IPS-15b (cell line): ENCODE measurements at regions not wholly inside any gene's neighbourhood (a gene's known extent, or its start where the extent isn't known, plus 50 kb on each side); places are given as distances from the start of the nearest gene placed in this dataset.
"Not testable (repeated sequence)": the region's sequence is repeated elsewhere in the genome, so short reads cannot be mapped to it uniquely, and the experiment has no call there.

Experiments used
- H3K27me3 ChIP-seq: one replicate; pipeline ENCODE4 v1.6.1; 2013; ENCODE audit warnings: low read length; ENCODE audit not compliant: control insufficient read depth, insufficient read depth
- H3K36me3 ChIP-seq: one replicate; pipeline ENCODE4 v1.6.1; 2013; ENCODE audit warnings: low read length; ENCODE audit not compliant: control insufficient read depth, insufficient read depth
- H3K4me1 ChIP-seq: one replicate; pipeline ENCODE4 v1.6.1; 2013; ENCODE audit warnings: mild to moderate bottlenecking, low read length; ENCODE audit not compliant: control insufficient read depth, insufficient read depth
- H3K4me3 ChIP-seq: one replicate; pipeline ENCODE4 v1.5.1; 2013; ENCODE audit warnings: low read depth, low read length
- H3K9ac ChIP-seq: one replicate; pipeline ENCODE4 v1.6.1; 2013; ENCODE audit warnings: low read depth, mild to moderate bottlenecking, low read length
- H3K9me3 ChIP-seq: one replicate; pipeline ENCODE4 v1.6.1; 2013; ENCODE audit warnings: mild to moderate bottlenecking, low read length; ENCODE audit not compliant: control insufficient read depth, insufficient read depth

GRCh38 chr2:16204251-16204650 lies 263.9 kb downstream of the MYCN start:
- Histone ChIP-seq H3K4me1 (no peaks in the 10 kb centered on the region), H3K9me3 (no peaks in the 10 kb centered on the region), H3K4me3 (no peak overlapping the region), H3K27me3 (no peaks in the 10 kb centered on the region), H3K9ac (no peak overlapping the region), H3K36me3 (no peaks in the 10 kb centered on the region)

DNA sequence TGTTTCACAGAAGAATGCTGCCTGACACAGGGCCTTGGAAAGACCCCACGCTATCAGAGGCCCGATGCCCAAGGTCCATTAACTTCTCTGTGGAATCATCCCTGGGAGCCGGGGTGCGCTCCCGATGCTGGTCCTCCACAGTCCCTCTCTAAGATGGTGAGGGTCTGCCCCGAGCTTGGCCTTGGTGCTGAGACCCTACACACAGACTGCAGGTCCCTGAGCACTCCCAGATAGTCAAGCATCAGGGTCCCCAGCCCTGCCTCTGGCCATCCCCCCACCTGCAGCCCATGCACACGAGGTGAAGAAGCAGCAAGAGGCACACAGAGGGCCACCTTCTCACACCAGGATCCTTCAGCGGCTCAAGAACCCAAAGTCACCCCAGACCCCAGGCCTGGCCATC lies 263.3 kb downstream of the MYCN start:
- H3K36me3 ChIP-seq = no peaks in the 10 kb centered on the region
- H3K9me3 ChIP-seq = no peaks in the 10 kb centered on the region
- no peak overlapping the region for H3K9ac ChIP-seq
- H3K4me1 ChIP-seq = no peaks in the 10 kb centered on the region
- no peak overlapping the region for H3K4me3 ChIP-seq
- H3K27me3 ChIP-seq = no peaks in the 10 kb centered on the region

- Histone ChIP-seq H3K36me3 (no peaks in the 10 kb centered on the region), H3K9me3 (no peaks in the 10 kb centered on the region), H3K4me3 (no peak overlapping the region), H3K9ac (no peak overlapping the region), H3K4me1 (no peaks in the 10 kb centered on the region), H3K27me3 (no peaks in the 10 kb centered on the region)
These were observed 262.7 kb downstream of the MYCN start for GRCh38 chr2:16203069-16203468.

DNA sequence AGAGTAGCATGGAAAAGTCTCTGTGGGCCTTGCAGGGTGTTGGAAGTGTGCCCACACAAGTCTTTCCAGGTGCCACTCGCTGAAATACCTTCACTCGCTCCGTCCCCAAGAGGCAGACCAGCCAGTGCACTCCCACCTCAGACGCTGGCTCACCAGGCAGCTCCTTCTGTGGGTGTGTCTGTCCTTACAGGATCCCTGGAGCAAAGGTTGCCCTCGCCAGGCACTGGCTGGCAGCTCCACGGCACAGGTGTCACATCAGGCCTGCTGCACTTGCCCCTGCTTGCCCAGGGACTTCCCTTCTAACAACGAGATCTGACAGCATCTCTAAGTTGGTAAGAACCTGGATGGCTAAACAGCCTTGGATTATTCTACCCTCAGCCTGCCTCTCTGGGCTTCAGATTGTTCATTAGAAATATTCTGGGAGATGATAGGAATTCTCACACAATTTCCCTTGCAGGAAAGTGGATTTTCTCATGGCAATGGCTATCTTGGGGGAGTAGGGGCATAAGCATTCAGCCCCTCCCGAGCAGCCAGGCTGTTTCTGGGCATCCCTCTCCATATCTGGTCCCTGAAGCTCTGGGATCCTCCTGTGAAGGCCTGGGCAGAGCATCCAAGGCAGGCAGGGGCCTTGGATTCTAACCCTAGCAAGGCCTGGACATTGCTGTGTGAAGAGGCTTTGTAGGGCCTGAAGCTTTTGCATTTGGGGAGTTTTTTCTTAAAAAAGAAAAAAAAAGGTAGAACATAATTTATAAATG lies 262.1 kb downstream of the MYCN start:
- no peaks in the 10 kb centered on the region for H3K9me3 ChIP-seq
- no peaks in the 10 kb centered on the region for H3K4me1 ChIP-seq
- H3K36me3 ChIP-seq = no peaks in the 10 kb centered on the region
- H3K9ac ChIP-seq = no peak overlapping the region
- H3K4me3 ChIP-seq = no peak overlapping the region
- no peaks in the 10 kb centered on the region for H3K27me3 ChIP-seq

- Histone ChIP-seq H3K4me1 (no peaks in the 10 kb centered on the region), H3K9ac (no peak overlapping the region), H3K4me3 (no peak overlapping the region), H3K9me3 (no peaks in the 10 kb centered on the region), H3K36me3 (no peaks in the 10 kb centered on the region), H3K27me3 (no peaks in the 10 kb centered on the region)
These were observed 261.5 kb downstream of the MYCN start for GRCh38 chr2:16201848-16202247.

DNA sequence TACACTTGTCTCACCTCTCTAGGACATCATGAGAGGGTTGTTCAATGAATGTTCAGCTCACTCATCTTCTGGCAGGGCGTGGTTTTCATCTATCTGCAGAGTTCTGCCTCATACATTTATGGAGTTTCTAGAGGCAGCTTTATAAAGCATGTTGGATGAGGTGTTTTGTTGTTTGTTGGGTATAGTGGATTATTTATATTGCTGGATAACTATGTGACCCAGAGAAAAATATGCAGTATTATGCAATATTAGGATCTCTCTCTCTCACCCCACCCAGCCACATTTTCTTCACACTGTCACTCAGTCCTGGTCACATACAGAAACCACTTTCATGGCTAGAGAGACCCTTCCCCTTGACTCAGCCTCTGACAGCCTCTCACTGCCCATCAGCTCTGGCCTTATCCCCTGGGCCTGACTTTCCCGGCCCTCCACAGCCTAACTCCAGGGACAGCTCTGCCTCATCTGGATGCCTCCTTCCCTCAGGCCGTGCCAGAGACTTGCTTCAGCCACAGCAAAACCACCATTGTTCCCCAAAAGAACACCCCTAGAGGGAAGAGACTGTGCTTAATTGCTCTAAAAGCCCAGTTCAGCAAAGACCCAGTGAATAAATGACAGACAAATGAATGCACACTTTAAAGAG lies 260.3 kb downstream of the MYCN start:
- Histone ChIP-seq H3K9me3 (no peaks in the 10 kb centered on the region), H3K4me3 (no peak overlapping the region), H3K36me3 (no peaks in the 10 kb centered on the region), H3K27me3 (no peaks in the 10 kb centered on the region), H3K4me1 (no peaks in the 10 kb centered on the region), H3K9ac (no peak overlapping the region)

DNA sequence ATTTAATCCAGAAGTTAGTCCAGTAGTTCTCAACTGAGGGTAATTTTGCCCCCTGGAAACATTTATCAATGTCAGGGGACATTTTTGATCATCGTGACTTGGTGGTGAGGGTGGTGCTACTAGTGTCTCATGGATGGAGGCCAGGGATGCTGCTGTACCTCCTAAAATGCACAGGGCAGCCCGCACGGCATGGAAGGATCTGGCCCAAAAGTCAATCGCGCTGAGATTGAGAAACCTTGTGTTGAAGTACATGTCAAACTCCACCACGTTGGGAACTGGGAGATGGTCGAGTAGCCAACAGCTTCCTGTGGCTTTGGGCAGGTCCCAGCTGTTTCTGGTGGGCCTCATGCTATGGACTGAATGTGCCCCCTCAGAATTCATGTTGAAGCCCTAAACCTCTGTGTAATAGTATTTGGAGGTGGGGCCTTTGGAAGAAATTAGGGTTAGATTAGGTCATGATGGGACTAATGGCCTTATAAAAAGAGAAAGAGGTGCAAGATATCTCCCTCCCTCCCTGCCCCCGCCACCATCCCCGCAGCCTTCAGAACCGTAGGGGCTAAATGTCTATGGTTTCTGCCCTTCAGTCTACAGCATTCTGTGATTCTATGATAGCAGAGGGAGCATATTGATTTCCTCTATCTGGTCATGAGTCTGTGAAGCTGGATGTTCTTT lies 259.7 kb downstream of the MYCN start:
- no peak overlapping the region for H3K4me3 ChIP-seq
- H3K9me3 ChIP-seq = no peaks in the 10 kb centered on the region
- H3K27me3 ChIP-seq = no peaks in the 10 kb centered on the region
- H3K9ac ChIP-seq = no peak overlapping the region
- H3K36me3 ChIP-seq = no peaks in the 10 kb centered on the region
- H3K4me1 ChIP-seq = no peaks in the 10 kb centered on the region

DNA sequence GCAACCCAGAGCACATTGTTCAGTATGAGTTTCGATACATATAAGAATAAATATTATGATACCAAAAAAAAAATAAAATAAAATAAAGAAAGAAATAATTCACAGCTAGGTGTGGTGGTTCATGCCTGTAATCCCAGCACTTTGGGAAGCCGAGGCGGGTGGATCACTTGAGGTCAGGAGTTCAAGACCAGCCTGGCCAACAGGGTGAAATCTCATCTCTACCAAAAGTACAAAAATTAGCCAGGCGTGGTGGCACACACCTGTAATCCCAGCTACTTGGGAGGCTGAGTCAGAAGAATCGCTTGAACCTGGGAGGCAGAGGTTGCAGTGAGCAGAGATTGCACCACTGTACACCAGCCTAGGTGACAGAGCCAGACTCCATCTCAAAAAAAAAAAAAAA lies 258.9 kb downstream of the MYCN start:
- H3K36me3 ChIP-seq, H3K4me1 ChIP-seq, H3K4me3 ChIP-seq, H3K9me3 ChIP-seq, H3K27me3 ChIP-seq, H3K9ac ChIP-seq: not testable (repeated sequence)

DNA sequence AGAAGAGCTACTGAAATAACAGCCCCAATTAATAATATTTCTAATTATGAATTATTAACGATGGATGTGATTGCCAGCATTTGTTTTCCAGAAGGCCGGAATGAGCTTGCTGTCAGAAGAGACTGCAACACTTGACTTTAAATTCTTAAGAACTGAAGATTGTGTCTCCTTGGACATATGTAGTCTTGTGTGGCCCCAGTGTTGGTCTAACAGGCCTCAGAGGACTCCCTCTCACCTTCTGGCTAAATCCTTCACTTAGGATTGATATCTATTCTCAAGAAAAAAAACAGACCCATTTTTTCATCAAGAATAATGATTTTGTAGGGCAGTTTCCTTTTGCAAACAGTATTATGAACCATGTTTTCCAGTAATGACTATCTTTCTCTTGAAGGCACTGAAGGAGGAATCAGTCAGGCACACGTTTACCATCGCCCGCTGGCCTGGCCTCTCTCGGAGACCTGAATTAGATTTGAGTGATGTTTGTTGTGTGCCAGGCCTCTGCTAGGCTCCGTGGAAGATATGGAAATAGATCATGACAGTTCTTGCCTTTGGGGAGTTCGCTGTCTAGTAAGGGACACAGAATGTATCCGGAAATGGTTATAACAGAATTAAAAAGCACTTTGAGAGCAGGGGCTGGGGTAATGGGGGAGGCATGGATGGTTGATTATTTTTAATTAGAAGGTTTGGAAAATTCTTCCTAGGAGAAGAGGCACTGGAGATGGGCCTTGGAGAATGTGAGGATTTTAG lies 258.0 kb downstream of the MYCN start:
- no peaks in the 10 kb centered on the region for H3K9me3 ChIP-seq
- no peaks in the 10 kb centered on the region for H3K4me1 ChIP-seq
- no peaks in the 10 kb centered on the region for H3K36me3 ChIP-seq
- H3K4me3 ChIP-seq = no peak overlapping the region
- no peaks in the 10 kb centered on the region for H3K27me3 ChIP-seq
- no peak overlapping the region for H3K9ac ChIP-seq

DNA sequence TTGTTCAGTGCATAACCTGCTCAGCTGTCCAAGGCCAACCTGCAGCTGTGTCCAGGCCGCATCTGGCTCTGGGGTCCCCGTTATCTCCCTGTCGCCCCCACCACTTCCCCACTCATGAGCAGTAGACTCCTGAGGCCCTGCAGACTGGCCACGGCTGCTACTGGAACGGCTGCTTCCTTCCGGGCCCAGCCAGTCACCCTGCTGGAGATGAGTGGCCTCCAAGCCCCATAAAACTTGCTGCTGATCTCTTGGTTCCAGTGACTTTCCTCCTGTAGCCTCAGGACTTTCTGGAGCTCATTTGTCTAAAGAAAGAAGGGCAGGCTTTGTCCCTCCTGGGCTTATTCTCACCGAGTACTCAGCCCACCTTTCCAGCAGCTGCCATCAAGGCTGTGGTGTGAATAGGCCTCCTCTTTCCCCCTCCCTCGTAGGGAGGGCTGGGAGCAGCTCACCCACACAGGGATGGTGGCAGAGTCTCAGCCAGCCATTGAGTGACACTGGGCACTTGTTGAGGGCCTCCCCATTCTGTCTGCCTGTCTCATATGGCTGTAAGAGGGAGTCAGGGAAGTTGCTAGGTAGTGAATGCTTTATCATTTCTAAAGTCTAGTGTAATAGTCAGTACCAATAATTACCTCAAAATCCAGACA lies 257.3 kb downstream of the MYCN start:
- Histone ChIP-seq H3K9ac (no peak overlapping the region), H3K4me1 (no peaks in the 10 kb centered on the region), H3K4me3 (no peak overlapping the region)

GRCh38 chr2:16196687-16197503 lies 256.5 kb downstream of the MYCN start:
- H3K27me3 ChIP-seq = no peaks in the 10 kb centered on the region
- no peaks in the 10 kb centered on the region for H3K9me3 ChIP-seq
- no peak overlapping the region for H3K9ac ChIP-seq
- H3K4me3 ChIP-seq = no peak overlapping the region
- H3K36me3 ChIP-seq = no peaks in the 10 kb centered on the region
- no peaks in the 10 kb centered on the region for H3K4me1 ChIP-seq

More for the DNA sequence above, 257.3 kb downstream of the MYCN start:
- no peaks in the 10 kb centered on the region for H3K36me3 ChIP-seq
- H3K27me3 ChIP-seq = no peaks in the 10 kb centered on the region
- no peaks in the 10 kb centered on the region for H3K9me3 ChIP-seq
